RKO (cell line): ENCODE measurements at regions not wholly inside any gene's neighbourhood (a gene's known extent, or its start where the extent isn't known, plus 50 kb on each side); places are given as distances from the start of the nearest gene placed in this dataset.

Experiments used
- DNase-seq: peaks from one replicate; pipeline ENCODE4 v3.0.0-alpha.2; 2016; ENCODE audit warnings: low spot score

DNA sequence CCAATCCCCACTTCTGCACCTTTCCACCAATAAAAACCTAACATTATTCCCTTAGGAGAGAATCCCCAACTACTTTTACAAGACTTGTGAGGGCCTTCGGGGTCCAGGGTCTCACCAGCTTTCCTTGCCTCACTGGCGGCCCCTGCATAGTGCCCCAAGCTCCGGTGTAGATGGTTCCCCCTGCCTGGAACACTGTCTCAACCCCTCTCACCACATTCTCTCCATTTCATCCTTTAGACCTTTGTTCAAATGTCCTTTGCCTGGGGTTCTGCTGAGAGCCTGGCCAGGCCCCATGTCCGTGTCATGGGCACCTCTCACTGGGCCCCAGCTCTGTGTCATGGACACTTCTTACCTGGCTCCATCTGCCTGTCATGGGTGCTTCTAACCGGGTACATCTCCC is 64.5 kb upstream of the SORCS3 start:
- no peak for DNase-seq

DNA sequence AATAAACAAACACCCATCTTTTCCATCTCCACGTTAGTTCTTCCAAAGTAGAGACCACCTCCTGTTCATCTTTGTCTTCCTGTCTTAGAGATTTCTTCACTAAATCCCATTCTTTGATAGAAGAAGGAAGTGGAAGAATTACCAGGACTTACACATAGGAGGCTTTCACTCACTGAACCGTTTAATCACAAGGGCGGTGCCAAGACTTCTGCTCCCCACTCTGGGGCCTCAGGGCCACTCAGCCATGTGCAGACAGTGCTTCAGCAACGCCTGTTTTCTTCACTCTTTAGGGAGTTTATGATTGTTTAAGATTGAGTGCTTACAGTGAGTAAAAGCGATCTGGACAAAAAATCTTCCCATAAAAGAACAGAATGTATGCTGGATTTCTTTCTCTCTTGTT is 63.9 kb upstream of the SORCS3 start:
- no peak for DNase-seq

DNA sequence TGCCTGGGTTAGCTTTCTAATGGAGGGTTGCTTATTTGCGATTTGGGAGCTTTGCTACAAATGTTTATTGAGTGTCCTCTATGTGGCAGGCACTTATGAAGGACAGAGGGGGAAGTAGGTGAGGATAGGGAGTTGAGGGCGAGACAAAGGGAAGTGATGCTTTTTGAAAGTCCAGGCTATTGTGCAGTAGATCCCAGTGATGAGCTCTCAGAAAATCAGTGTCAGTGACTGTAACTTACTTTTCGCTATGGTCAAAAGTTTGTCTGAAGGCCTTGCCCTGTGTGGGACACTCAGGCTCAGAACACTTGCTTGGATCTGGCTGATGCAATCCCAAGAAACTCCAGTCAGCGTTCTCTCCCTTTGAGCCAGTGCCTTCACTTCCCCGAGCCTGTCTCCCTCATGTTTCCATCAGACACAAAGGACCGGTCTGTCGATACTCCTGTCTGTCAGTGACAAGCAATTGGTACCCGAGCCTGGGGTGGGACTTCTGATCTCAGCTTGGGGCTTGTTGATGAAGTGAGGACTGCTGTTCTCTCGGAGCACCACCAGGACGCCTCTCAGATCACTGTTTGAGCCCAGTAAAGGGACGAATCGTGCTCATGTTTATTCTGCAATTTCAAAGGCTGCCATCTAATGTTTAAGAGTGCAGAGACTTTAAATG is 63.1 kb upstream of the SORCS3 start:
- no peak for DNase-seq

GRCh38 chr10:104578671-104579070 is 62.4 kb upstream of the SORCS3 start:
- DNase-seq: no peak

DNA sequence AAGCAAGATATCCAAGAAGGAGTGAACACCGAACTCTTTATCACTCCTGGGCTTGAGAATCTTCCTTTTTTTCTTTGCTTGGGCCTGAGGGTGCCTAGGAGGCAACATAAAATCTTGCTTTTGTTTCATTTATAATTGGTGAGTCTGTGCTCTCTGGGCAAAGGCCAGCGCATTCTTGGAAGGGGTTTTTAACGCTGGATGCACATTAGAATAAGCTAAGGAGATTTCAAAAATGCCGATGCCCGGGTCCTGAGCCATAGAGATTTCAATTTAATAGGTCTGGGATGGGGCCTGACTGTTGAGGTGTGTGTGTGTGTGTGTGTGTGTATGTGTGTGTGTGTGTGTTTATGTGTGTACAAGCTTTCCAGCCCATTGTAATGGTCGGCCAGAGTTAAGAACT is 62.0 kb upstream of the SORCS3 start:
- no peak for DNase-seq

GRCh38 chr10:104580321-104580720 is 60.8 kb upstream of the SORCS3 start:
- no peak for DNase-seq

GRCh38 chr10:104580774-104581675 is 60.1 kb upstream of the SORCS3 start:
- DNase-seq: peak; percentile 65

DNA sequence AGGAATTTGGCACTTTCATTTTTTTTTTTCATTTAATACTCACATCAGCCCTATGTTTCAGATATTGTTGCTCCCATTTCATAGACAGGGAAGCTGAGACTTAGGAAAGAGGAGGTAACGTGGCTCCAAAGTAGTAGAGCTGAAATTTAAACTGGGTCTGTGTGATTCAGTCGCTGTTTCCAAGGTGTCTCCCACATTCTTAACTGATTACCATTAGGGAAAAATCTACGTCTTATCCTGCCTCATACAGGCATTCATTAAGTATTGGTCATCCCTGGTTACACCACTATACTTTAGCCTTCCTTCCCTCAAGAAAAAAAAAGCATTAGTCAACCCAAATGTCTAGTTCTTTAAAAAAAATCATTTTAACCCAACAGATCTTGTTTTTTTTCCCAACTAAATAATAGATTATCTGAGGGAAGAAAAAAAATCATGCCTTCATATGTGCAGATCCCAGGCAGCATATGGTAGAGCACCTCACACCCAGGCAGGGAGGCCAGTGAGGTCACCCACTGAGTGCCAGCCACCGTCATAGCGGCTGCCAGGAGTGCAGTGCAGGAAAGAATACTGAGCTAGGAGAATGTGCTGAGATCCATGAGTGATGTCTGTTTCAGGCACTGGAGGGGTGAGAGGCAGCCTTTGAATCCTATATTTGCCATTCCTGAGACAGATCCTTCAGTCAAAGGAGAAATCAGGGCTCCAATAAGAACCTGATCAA is 59.0 kb upstream of the SORCS3 start:
- DNase-seq: peak; percentile 63

DNA sequence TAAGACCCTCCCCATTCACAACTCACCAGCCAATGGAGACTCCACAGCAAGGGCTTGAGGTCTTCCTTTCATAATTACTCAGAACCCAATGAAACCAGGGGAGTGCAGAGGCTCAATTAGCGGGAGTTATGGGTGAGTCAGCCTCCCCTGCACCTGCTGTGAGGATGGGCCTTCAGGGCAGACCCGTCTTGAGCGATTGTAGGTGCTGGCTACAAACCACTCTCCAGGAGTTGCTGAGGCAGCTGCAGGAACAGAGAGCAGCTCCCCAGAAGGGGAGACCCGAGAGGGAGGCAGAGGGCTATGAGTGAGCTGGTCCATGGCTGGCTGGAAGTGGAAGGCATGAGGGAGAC is 58.5 kb upstream of the SORCS3 start:
- no peak for DNase-seq

GRCh38 chr10:104582966-104583365 is 58.1 kb upstream of the SORCS3 start:
- no peak for DNase-seq

DNA sequence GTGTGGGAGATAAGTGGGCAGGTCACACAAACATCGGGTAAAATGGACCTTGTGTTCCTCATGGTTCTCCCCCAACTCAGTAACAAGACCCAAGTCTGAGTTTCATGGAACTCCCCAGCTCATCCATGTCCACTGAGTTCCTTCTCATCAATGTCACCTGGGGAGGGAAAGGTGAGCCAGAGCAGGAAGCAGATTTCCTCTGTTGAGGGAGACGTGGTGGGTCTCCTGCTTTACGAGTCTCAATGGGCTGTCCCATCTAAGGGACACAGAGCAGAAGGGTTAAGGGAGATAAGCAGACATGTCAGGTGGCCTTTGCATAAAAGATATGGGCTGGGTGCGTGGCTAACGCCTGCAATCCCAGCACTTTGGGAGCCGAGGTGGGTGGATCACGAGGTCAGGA is 56.5 kb upstream of the SORCS3 start:
- DNase-seq: no peak

DNA sequence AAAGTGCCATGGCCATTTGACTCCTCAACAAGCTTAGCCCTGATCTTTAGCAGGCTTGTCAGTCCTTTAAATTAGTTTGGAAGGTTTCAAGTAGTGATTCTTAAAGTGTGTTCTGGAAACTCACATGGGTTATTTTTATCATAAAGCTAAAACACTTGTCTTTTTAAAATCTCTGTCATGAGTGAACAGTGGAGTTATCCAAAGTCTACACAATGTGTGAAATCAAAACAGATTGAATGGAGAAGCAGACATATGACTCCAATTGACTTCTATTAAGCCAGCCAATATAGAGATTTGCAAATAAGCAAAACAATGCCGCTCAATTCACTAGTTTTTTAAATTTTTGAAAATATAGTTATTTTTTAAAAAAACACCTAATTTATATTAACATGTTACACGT is 53.3 kb upstream of the SORCS3 start:
- DNase-seq: no peak

DNA sequence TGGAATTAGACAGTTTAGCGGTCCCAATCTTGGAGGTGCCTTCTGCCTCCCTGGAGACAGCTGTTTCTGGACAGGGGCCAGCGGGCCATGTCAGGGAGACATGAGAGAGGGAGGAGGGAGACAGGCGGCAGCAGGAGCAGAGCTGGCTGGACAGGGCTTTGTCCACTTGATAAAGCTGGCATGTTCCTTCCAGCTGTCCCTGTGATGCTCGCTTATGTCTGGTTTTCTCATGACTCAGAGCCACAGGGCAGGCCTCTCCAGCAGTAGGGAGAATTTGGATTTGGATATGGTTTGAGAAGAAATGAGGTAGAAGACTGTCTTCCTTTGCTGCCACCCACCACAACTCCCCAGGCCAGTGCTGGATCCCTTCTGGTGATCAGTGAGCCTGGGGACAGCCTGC is 51.7 kb upstream of the SORCS3 start:
- no peak for DNase-seq

DNA sequence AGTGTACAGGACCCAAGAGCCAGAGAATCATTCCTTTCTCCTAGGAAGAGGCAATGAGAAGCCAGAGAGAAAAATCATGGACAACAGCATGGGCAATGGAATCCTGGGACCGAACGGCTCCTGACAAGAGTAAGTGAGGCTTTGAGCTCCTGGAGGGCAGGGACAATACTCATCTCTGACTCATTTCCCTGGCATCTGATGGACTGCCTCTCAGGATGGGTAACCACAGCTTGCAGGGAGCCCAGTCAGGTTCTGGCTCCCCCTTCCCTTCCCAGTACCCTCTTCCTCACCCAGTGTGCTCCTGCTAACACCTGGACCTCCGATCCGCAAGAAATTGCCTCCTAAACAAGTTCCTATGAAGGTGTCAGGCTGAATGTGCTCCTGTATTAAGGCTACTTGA is 51.2 kb upstream of the SORCS3 start:
- DNase-seq: peak; percentile 43
